NCI-H524 treated with DMSO at 0.1 percent for 48 hours (cell line): ENCODE measurements at regions not wholly inside any gene's neighbourhood (a gene's known extent, or its start where the extent isn't known, plus 50 kb on each side); places are given as distances from the start of the nearest gene placed in this dataset.

ENCODE experiments used
- DNase-seq: peaks from one replicate; lab custom pipeline; 2025; lab: John Stamatoyannopoulos, UW

- DNase-seq: no peak
Observed at GRCh38 chr20:11719153-11719552, 198.5 kb upstream of the BTBD3 start.

- no peak for DNase-seq
Observed at GRCh38 chr20:11721411-11721810, 196.3 kb upstream of the BTBD3 start.

GRCh38 chr20:11724097-11724496, 193.6 kb upstream of the BTBD3 start:
- no peak for DNase-seq

- no peak for DNase-seq
Observed at GRCh38 chr20:11726026-11726425, 191.7 kb upstream of the BTBD3 start.

GRCh38 chr20:11727708-11728107, 190.0 kb upstream of the BTBD3 start:
- DNase-seq: no peak

- DNase-seq: no peak
Observed at GRCh38 chr20:11728937-11729336, 188.8 kb upstream of the BTBD3 start.

- DNase-seq: no peak
Observed at GRCh38 chr20:11729806-11730205, 187.9 kb upstream of the BTBD3 start.

- no peak for DNase-seq
Observed at GRCh38 chr20:11734431-11734830, 183.3 kb upstream of the BTBD3 start.

GRCh38 chr20:11738852-11739251, 178.8 kb upstream of the BTBD3 start:
- no peak for DNase-seq

GRCh38 chr20:11740975-11741374, 176.7 kb upstream of the BTBD3 start:
- DNase-seq: no peak

GRCh38 chr20:11745145-11745544, 172.5 kb upstream of the BTBD3 start:
- no peak for DNase-seq

GRCh38 chr20:11748436-11748835, 169.3 kb upstream of the BTBD3 start:
- no peak for DNase-seq

- no peak for DNase-seq
Observed at GRCh38 chr20:11752336-11752735, 165.4 kb upstream of the BTBD3 start.

GRCh38 chr20:11753155-11753554, 164.5 kb upstream of the BTBD3 start:
- DNase-seq: no peak

GRCh38 chr20:11754451-11754850, 163.2 kb upstream of the BTBD3 start:
- no peak for DNase-seq

- DNase-seq: no peak
Observed at GRCh38 chr20:11755071-11755841, 162.4 kb upstream of the BTBD3 start.

GRCh38 chr20:11761497-11761896, 156.2 kb upstream of the BTBD3 start:
- DNase-seq: no peak

GRCh38 chr20:11766961-11767360, 150.7 kb upstream of the BTBD3 start:
- no peak for DNase-seq

- DNase-seq: no peak
Observed at GRCh38 chr20:11769825-11770224, 147.9 kb upstream of the BTBD3 start.

- no peak for DNase-seq
Observed at GRCh38 chr20:11772226-11772730, 145.4 kb upstream of the BTBD3 start.

GRCh38 chr20:11776687-11777086, 141.0 kb upstream of the BTBD3 start:
- DNase-seq: no peak

- no peak for DNase-seq
Observed at GRCh38 chr20:11777387-11778205, 140.1 kb upstream of the BTBD3 start.

- DNase-seq: no peak
Observed at GRCh38 chr20:11778206-11778570, 139.5 kb upstream of the BTBD3 start.
